HG03565 (cell line): ENCODE measurements at regions not wholly inside any gene's neighbourhood (a gene's known extent, or its start where the extent isn't known, plus 50 kb on each side); places are given as distances from the start of the nearest gene placed in this dataset.

ENCODE experiments used
- ATAC-seq: cut with Tn5 transposase; IDR thresholded peaks from one replicate; pipeline ENCODE4 v1.9.1; 2021; ENCODE audit warnings: mild to moderate bottlenecking, moderate library complexity; ENCODE audit not compliant: unreplicated experiment

DNA sequence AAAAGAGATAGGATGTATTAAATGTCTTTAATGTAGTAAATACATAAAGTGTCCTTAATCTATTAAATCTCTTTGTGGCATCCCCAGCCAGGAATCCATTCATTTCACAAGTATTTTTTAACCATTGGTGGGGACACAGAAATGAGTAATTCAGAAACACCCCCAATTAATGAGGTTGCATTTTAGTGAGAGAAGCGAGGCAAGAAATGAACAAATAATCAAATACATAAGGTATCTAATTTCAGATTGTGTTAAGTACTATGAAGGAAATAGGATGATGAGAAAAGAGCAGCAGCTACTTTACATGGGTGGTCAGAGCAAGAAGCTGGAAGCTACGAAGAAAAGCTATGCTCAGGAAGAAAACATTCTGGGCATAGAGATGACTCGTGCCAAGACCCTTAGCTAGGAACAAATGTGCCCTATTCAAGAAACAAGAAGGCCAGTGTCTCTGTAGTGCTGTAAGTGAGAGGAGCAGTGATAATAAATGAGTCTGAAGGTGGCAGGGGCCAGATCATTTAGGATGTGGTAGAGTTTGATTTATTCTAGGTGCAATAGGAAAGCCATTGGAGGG is 60.5 kb upstream of the IGF1 start:
- no peak for ATAC-seq

- no peak for ATAC-seq
Measured at GRCh38 chr12:102539651-102540553, 59.5 kb upstream of the IGF1 start.

DNA sequence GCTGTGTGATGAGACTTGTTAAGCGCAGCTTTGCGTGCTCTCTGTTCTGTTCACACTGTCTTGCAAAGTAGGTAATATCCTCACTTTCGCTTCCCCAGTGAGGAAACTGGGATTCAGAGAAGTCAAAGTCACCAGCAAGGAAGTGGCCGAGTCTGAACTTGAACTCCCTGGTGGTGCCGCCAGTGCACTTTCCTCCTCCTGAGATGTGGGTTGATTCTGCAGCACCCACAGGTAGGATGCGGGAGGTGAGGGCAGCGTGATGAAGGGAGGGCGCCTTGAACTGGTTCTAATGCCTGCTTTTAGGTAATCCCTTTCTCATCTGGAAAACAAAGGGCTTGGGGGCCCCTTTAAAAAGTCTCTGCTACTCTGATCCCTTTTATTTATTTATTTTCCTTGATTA is 54.9 kb upstream of the IGF1 start:
- no peak for ATAC-seq

- no peak for ATAC-seq
Measured at GRCh38 chr12:102534899-102535298, 54.5 kb upstream of the IGF1 start.

DNA sequence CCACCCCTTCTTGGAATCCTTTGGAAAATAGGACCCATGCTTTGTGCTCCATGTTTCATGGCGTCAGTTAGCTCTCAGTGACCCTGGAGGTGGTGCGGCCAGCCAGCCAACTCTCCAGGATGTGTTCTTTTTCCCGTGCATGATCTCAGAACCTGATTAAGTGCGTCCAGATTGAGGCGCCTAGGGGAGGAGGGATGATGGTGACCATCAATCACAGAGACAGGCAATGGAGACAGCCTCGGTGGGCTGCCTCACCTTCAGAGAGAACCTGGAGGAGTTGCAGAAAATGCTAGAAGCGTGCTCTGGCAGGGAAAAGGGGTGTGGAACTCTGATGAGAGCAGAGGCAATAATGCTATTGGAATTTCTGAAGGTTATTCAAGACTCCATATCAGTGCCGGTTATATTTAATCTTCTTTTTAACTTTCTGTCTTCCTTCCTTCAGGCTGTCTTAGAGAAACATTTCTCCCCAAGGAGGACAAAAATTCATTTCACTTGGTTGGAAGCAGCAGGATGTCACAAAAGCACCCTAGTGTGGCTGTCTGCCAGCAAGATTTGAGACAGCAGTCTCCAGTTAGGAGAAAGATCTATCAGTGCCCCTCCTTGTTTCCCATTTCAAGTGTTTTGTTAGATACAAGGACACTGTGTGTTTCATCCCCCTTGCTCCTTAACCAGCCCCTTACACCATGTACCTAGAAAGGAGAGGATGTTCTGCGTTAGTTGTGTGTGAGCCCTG is 53.3 kb upstream of the IGF1 start:
- ATAC-seq = no peak
